ENCODE measurements at regions not wholly inside any gene's neighbourhood (a gene's known extent, or its start where the extent isn't known, plus 50 kb on each side); places are given as distances from the start of the nearest gene placed in this dataset.
"Not testable (repeated sequence)": the region's sequence is repeated elsewhere in the genome, so short reads cannot be mapped to it uniquely, and the experiment has no call there.

DNA sequence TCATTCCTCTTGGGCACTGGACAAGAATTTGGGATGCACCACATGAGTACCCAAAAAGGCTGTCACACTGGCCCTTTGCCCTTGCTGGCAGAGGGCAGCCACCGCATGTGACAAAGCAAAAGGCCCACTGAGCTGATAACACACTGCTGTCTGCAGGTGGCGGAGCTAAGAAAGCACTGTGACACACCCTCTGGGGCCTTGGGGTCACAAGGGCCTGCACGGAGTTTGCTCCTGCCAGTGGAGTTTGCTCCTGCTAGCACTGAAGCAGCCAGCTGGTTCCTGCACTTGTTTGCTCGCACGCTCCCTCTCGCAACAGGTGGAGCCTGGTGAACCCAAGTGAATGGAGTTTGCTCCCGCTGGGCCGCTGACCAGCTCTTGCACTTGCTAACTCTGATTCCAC is 132.6 kb downstream of the LCA5 start:
- TF ChIP-seq, protein P1, sequence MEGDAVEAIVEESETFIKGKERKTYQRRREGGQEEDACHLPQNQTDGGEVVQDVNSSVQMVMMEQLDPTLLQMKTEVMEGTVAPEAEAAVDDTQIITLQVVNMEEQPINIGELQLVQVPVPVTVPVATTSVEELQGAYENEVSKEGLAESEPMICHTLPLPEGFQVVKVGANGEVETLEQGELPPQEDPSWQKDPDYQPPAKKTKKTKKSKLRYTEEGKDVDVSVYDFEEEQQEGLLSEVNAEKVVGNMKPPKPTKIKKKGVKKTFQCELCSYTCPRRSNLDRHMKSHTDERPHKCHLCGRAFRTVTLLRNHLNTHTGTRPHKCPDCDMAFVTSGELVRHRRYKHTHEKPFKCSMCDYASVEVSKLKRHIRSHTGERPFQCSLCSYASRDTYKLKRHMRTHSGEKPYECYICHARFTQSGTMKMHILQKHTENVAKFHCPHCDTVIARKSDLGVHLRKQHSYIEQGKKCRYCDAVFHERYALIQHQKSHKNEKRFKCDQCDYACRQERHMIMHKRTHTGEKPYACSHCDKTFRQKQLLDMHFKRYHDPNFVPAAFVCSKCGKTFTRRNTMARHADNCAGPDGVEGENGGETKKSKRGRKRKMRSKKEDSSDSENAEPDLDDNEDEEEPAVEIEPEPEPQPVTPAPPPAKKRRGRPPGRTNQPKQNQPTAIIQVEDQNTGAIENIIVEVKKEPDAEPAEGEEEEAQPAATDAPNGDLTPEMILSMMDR (conservative IDR thresholded peaks at IDR 0.05): no peak
- no peak overlapping the region for H3K27ac ChIP-seq

DNA sequence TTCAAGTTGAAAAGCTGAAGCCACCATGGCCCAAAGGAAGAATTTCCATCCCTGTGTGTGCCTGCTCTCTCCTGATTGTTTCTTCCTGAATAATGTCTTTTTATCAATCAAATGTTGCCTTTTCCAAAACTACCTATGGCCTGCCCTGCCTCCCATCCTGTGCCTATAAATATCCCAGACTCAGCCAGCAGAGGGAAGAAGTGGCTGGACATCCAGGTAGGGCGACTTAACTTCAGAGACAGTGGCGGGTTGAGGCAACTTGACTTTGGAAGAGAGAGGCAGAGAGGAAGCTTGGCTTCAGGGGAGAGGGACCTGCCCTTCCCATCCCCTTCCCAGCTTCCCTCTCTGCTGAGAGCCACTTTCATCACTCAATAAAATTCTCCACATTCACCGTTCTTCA is 133.0 kb downstream of the LCA5 start:
- TF ChIP-seq, protein P1 (conservative IDR thresholded peaks at IDR 0.05): no peak
- no peak overlapping the region for H3K27ac ChIP-seq

DNA sequence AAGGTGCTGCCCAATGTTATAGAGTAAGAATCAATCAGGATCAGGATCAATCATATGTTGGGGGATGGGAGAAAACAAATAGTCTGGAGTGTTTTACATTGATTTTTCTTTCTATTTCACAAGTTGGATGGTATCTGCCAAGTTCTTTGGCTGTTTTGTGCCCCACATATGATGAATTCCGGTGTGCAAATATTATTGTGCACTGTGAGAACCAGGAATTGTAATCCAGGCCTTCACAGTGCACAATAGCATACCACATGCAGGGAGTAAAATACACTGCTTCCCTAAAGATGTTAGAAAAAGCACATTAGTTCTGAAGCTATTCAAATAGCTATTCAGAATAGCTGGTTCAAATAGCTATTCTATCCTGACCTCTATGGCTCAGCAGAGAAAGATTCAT is 133.7 kb downstream of the LCA5 start:
- no peak overlapping the region for H3K27ac ChIP-seq
- TF ChIP-seq, protein P1 (conservative IDR thresholded peaks at IDR 0.05): no peak

DNA sequence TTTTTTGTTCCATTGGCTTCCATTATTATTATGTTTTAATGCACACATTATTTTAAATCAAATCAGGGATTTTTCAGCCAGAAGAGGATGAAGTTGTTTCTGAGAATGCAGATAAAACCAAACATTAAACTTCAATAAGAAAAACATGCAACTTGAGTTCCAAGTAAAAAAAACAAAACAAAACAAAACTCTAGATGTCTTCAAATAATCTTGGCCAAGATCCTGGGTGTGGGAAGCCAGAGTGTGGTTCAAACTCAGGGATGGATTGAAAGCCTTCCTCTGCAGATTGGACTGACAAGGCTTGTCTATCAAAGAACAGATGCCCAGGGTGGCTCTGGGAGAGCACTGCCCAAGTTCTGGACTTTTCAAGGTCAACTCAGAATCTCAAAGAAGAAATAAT is 134.1 kb downstream of the LCA5 start:
- no peak overlapping the region for H3K27ac ChIP-seq
- TF ChIP-seq, protein P1 (conservative IDR thresholded peaks at IDR 0.05): no peak

- TF ChIP-seq, protein P1 (conservative IDR thresholded peaks at IDR 0.05): no peak
- H3K27ac ChIP-seq: no peak overlapping the region
Measured at GRCh38 chr6:79399499-79399898, 137.7 kb downstream of the LCA5 start.

- not testable (repeated sequence) for H3K27ac ChIP-seq
Measured at GRCh38 chr6:79398617-79399016, 138.6 kb downstream of the LCA5 start.

GRCh38 chr6:79396625-79397024 is 140.6 kb downstream of the LCA5 start:
- TF ChIP-seq, protein P1 (conservative IDR thresholded peaks at IDR 0.05): no peak
- H3K27ac ChIP-seq: no peak overlapping the region

- no peak overlapping the region for H3K27ac ChIP-seq
- TF ChIP-seq, protein P1 (conservative IDR thresholded peaks at IDR 0.05): no peak
Measured at GRCh38 chr6:79394690-79395089, 142.5 kb downstream of the LCA5 start.

All from VCaP (cell line).